Inferior parietal cortex (tissue), 1 donor: ENCODE measurements at regions not wholly inside any gene's neighbourhood (a gene's known extent, or its start where the extent isn't known, plus 50 kb on each side); places are given as distances from the start of the nearest gene placed in this dataset.
"Not testable (repeated sequence)": the region's sequence is repeated elsewhere in the genome, so short reads cannot be mapped to it uniquely, and the experiment has no call there.

Experiments
- DNase-seq: peaks from one replicate; pipeline ENCODE4 v3.0.0-alpha.2; 2016; ENCODE audit errors: extremely low spot score

DNA sequence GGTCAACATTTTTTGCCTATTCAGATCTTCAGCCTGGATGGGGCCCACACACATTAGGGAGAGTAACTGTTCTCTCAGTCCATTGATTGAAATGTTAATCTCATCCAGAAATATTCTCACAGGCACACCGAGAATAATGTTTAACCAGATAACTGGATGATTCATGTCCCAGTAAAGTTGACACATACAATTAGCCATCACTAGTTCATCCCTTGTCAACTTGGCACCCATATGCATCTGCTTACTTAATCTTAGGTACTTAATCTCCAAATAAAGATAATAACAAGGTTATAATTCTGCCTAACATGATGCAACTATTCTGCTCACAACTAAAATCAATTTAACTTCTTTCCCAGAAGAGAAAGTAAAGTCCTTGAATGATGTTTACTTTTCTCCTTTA, 502.6 kb downstream of the ADRA2A start:
- DNase-seq, result no peak

DNA sequence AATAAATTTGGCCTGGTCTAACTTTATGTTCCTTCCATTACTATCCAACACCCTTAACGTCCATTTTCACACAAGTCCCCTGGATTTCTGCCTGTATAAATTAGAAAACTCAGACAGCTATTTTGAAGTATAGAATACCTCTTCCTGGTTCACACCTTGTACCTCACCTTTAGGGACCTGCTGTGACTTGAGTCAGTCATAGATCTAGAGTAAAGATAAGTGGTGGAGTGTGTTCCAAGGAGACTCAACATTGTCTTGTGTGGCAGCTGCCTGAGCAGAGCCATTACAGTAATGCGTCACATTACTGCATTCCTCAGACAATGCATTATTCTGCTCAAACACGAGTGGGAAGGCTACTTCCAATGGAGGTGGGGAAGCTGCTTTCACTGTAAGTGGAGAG, 513.9 kb downstream of the ADRA2A start:
- no peak for DNase-seq

DNA sequence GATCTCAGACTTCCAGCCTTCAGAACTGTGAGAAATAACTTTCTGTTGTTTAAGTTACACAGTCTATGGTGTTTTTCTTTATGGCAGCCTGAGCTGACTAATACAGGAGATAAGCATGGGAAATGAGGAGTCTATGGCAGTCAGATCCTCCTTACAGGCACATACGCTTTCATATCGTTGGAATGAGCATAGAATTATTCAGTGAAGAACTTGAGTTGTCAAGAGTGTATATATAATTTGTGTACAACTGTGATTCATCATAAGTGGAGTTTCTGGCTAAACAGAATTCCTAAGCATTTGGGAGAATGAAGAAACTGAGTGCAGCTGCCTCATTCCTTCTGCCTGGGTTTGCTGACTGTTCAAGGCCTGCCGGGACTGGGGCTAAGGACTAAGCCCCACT, 516.7 kb downstream of the ADRA2A start:
- DNase-seq, result no peak

DNA sequence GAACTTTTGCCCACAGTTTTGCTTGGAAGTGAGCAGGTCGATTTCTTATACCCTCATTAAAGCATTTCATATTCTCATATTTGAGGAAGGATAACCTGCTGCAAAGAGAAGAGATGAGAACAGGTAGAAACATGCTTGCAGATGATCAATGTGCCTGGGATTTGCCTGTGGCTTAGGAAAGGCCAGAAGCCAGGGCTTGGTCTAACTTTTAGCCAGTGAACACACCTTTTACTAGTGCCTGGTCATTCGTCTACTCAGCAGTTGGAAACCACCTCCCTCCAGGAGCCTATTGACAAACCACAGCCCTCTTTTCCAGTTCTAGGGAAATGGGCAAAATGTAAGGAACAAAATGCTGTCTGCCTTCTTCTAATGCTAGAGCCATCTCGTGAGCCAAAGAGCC, 518.3 kb downstream of the ADRA2A start:
- DNase-seq, result no peak

DNA sequence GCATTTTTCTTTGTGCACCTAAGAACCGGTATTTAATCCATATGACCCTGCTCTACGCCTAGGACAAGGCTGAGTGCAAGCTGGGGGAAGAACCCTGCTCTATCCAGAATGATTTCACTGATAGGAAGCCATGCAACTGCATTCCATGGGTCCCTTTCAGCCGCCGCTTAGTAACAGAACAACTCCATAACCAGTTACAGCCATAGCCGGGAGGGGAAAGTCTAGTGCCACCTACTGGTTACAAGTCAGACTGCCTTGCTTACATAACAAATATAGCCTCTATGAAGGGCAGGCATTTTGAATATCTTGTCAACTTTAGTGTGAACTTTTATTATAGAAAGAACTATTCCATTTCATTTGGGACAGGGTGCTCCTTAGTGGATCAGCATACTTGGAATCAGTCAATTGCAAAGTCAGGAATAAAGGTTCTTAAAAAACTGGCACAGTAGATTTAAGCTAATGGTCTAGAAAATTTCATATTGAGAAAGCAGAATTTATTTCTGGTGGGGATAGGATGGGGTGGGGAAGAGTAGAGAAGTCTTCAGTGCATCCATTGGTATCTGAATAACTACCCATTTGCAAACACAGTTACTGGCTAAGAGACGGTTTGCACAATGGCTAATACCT, 521.7 kb downstream of the ADRA2A start:
- peak; percentile 62 for DNase-seq

- no peak for DNase-seq
These were observed 523.1 kb downstream of the ADRA2A start for GRCh38 chr10:111599943-111600342.

- peak; percentile 37 for DNase-seq
These were observed 523.9 kb downstream of the ADRA2A start for GRCh38 chr10:111600772-111601171.

DNA sequence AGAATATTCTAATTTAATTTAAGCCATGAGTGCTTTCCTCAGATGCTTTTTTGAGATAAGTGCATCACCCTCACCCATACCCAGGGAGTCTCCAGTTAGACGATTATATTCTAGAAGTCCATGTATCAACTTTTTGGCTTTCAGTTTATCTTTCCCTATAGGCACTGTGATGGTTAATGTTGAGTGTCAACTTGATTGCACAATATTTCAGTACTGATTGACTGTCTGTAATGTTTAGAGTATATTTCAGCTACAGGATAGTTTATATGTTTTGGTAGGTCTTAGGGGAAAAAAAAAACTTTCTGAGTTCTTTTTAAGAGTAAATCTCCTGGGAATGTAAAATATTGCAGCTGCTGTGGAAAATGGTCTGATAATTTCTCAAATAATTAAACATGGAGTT, 535.4 kb downstream of the ADRA2A start:
- no peak for DNase-seq

GRCh38 chr10:111634191-111634590, 549.4 kb downstream of the GPAM start:
- no peak for DNase-seq

GRCh38 chr10:111646021-111646420, 537.5 kb downstream of the GPAM start:
- DNase-seq, result no peak

GRCh38 chr10:111648046-111648445, 535.5 kb downstream of the GPAM start:
- no peak for DNase-seq

- DNase-seq, result not testable (repeated sequence)
These were observed 534.5 kb downstream of the GPAM start for GRCh38 chr10:111649080-111649479.

DNA sequence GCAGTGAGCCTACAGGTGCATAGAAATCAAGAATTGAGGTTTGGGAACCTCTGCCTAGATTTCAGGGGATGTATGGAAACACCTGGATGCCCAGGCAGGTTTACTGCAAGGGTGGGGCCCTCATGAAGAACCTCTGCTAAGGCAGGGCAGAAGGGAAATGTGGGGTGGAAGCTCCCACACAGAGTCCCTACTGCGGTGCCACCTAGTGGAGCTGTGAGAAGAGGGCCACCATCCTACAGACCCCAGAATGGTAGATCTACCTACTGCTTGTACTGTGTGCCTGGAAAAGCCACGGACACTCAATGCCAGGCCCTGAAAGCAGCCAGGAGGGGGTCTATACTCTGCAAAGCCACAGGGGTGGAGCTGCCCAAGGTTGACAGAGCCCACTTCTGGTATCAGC, 533.5 kb downstream of the GPAM start:
- DNase-seq, result no peak

GRCh38 chr10:111656066-111656465, 527.5 kb downstream of the GPAM start:
- DNase-seq, result no peak

GRCh38 chr10:111677759-111678158, 505.8 kb downstream of the GPAM start:
- DNase-seq, result peak; percentile 28

- DNase-seq, result no peak
These were observed 496.8 kb downstream of the GPAM start for GRCh38 chr10:111686796-111687195.

DNA sequence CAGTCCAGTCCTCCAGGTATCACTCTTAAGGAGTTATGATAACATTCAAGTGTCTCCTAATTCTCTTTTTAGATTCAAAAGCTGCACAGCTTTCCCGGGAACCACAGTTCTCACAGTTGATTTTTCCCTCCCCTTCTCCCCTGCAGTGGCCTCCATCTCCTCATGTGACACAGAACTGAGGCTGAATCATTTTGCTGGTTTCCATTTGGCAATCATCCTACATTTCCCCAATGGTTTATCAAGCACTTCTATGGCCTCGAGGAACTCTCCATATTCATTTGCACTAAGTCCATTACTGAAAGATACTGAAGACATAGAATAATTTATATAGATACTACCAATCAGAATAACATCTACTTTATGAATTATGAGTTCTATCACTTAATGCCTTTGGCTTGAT, 484.9 kb downstream of the GPAM start:
- no peak for DNase-seq

DNA sequence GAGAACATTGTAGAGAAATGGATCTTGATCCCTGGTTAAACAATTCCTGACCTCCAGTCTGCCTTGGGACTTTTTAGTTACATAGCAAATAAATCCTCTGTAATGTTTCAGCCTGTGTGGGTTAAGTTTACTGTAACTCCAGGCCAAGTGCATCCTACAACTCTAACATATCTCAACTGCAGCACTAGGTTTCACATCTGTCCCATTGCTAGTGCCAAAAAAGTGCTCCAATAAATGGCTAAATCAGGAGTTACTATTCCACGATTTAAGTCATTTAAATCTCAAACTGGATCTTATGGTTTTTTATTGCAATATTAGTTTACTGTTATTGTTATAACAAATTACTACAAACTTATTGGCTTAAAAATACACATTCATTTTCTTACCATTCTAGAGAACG, 479.6 kb downstream of the GPAM start:
- DNase-seq, result no peak

DNA sequence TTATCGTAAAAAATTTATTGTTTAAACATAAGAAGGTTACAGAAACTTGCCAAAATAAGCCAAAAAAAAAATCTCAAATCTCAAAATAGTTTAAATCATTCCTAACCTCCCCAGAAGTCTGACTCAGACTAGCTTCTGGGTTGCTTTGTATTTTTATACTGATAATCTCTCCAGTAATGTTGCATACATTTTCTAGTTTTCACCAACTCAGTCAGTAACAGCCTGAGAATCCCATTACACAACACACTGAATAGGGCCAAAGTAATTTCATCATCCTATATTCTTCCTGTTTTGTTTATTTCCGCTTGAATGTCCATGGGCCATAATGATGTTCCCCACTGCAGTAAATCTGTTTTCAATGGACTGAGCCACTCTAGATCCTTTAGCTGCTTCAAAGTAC, 478.5 kb downstream of the GPAM start:
- DNase-seq, result no peak

- DNase-seq, result no peak
These were observed 477.2 kb downstream of the GPAM start for GRCh38 chr10:111706331-111706730.

DNA sequence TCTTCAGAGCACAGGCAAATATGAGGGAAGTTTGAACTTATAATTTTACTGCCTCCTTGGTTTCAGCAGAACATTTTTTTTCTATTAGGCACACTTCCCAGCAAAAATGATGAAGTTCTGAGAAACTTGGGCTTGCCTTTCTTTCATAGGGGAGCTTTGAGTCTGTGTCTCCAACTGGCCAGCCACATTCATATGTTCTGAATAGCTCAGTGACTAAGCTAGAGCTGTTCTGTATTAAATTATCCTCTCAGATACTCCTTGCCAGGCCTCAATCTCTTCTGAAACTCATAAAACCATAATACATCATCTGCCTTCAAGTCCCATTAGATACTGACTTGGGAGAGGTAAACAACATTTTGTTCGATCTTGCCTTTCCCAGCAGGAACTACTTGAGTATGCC, 476.5 kb downstream of the GPAM start:
- DNase-seq, result no peak

- no peak for DNase-seq
These were observed 474.0 kb downstream of the GPAM start for GRCh38 chr10:111709603-111710002.

DNA sequence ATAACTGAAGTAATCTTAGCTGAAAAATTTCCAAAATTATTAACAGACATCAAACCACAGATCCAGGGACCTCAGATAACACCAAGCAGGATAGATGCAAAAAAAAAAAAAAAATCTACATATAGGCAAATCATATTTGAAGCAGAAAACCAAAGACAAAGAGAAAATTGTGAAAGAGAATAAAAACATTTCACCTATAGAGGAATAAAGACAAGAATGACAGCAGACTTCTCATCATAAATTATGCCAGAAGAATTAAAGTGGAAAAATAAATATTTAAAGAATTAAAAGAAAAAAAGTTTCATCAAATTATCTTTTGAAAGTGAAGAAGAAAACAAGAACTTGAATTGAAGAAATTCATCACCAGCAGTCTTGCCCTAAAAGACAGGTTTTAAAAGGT, 467.5 kb downstream of the GPAM start:
- DNase-seq, result no peak

- DNase-seq, result no peak
These were observed 459.4 kb downstream of the GPAM start for GRCh38 chr10:111724121-111724520.
